ENCODE measurements at regions not wholly inside any gene's neighbourhood (a gene's known extent, or its start where the extent isn't known, plus 50 kb on each side); places are given as distances from the start of the nearest gene placed in this dataset.

GRCh38 chrX:3192835-3193234 lies 151.6 kb downstream of the ARSF start:
- POLR2A ChIA-PET, result no interaction called here
- intact Hi-C loops (cut with micrococcal nuclease; ENCODE audit: unreplicated experiment), result no loop called here
- TF ChIP-seq TCF7L2 (IDR thresholded peaks at IDR 0.05; ENCODE audit: low read depth, low read length), result no peak
- DNase-seq (ENCODE audit: low read depth, low spot score), result no peak
- Histone ChIP-seq H3K27me3 (ENCODE audit: control insufficient read depth, insufficient read depth, low read length) (no peaks in the 10 kb centered on the region), H3K9me3 (ENCODE audit: control insufficient read depth, insufficient read depth, low read depth, low read length) (no peaks in the 10 kb centered on the region), H3K27ac (ENCODE audit: low read length) (no peak overlapping the region), H3K4me3 (ENCODE audit: low read depth in 2 of 2, low read length in 2 of 2) (no peak overlapping the region), H3K4me1 (ENCODE audit: control insufficient read depth, insufficient read depth, low read length) (no peaks in the 10 kb centered on the region), H3K36me3 (ENCODE audit: control insufficient read depth, insufficient read depth, low read length) (no peaks in the 10 kb centered on the region)
- CTCF ChIA-PET, result no interaction called here
- ATAC-seq, result no peak
- no TSS peak for BruUV-seq (replicated peaks)
- in situ Hi-C loops (cut with HindIII; ENCODE audit: low pct_unique_long_range_greater_than_20kb, low sequenced_read_pairs), result no loop called here

GRCh38 chrX:3191796-3192195 lies 150.5 kb downstream of the ARSF start:
- no peak overlapping the region for H3K27ac ChIP-seq (ENCODE audit: low read length)
- ChIA-PET POLR2A (no interaction called here), CTCF (no interaction called here)
- no peak overlapping the region for H3K4me3 ChIP-seq (ENCODE audit: low read depth in 2 of 2, low read length in 2 of 2)
- H3K27me3 ChIP-seq (ENCODE audit: control insufficient read depth, insufficient read depth, low read length), result no peaks in the 10 kb centered on the region
- intact Hi-C loops (cut with micrococcal nuclease; ENCODE audit: unreplicated experiment), result no loop called here
- H3K36me3 ChIP-seq (ENCODE audit: control insufficient read depth, insufficient read depth, low read length), result no peaks in the 10 kb centered on the region
- ATAC-seq (no peak), DNase-seq (ENCODE audit: low read depth, low spot score) (no peak)
- H3K4me1 ChIP-seq (ENCODE audit: control insufficient read depth, insufficient read depth, low read length), result no peaks in the 10 kb centered on the region
- no peaks in the 10 kb centered on the region for H3K9me3 ChIP-seq (ENCODE audit: control insufficient read depth, insufficient read depth, low read depth, low read length)
- BruUV-seq (replicated peaks), result no TSS peak
- TF ChIP-seq REST (IDR thresholded peaks at IDR 0.05; ENCODE audit: insufficient read depth in 1 of 2, low read depth in 2 of 2, low read length in 1 of 2) (no peak), TCF7L2 (IDR thresholded peaks at IDR 0.05; ENCODE audit: low read depth, low read length) (no peak), SIN3A (IDR thresholded peaks at IDR 0.05; ENCODE audit: borderline replicate concordance, insufficient read depth, low read depth, low read length) (no peak), POLR2AphosphoS5 (IDR thresholded peaks at IDR 0.05; ENCODE audit: low read depth, low read length) (no peak)
- TF ChIP-seq, protein P1, sequence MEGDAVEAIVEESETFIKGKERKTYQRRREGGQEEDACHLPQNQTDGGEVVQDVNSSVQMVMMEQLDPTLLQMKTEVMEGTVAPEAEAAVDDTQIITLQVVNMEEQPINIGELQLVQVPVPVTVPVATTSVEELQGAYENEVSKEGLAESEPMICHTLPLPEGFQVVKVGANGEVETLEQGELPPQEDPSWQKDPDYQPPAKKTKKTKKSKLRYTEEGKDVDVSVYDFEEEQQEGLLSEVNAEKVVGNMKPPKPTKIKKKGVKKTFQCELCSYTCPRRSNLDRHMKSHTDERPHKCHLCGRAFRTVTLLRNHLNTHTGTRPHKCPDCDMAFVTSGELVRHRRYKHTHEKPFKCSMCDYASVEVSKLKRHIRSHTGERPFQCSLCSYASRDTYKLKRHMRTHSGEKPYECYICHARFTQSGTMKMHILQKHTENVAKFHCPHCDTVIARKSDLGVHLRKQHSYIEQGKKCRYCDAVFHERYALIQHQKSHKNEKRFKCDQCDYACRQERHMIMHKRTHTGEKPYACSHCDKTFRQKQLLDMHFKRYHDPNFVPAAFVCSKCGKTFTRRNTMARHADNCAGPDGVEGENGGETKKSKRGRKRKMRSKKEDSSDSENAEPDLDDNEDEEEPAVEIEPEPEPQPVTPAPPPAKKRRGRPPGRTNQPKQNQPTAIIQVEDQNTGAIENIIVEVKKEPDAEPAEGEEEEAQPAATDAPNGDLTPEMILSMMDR (IDR thresholded peaks at IDR 0.05), result no peak
- in situ Hi-C loops (cut with HindIII; ENCODE audit: low pct_unique_long_range_greater_than_20kb, low sequenced_read_pairs), result no loop called here

GRCh38 chrX:3191201-3191600 lies 149.9 kb downstream of the ARSF start:
- no peaks in the 10 kb centered on the region for H3K36me3 ChIP-seq (ENCODE audit: control insufficient read depth, insufficient read depth, low read length)
- POLR2A ChIA-PET, result no interaction called here
- no peaks in the 10 kb centered on the region for H3K4me1 ChIP-seq (ENCODE audit: control insufficient read depth, insufficient read depth, low read length)
- ATAC-seq (no peak), DNase-seq (ENCODE audit: low read depth, low spot score) (no peak)
- intact Hi-C loops (cut with micrococcal nuclease; ENCODE audit: unreplicated experiment), result no loop called here
- in situ Hi-C loops (cut with HindIII; ENCODE audit: low pct_unique_long_range_greater_than_20kb, low sequenced_read_pairs), result no loop called here
- H3K9me3 ChIP-seq (ENCODE audit: control insufficient read depth, insufficient read depth, low read depth, low read length), result no peaks in the 10 kb centered on the region
- BruUV-seq (replicated peaks), result no TSS peak
- H3K27ac ChIP-seq (ENCODE audit: low read length), result no peak overlapping the region
- no peak for TF ChIP-seq TCF7L2 (IDR thresholded peaks at IDR 0.05; ENCODE audit: low read depth, low read length)
- TF ChIP-seq POLR2AphosphoS5 (IDR thresholded peaks at IDR 0.05; ENCODE audit: low read depth, low read length), result no peak
- no peak for TF ChIP-seq REST (IDR thresholded peaks at IDR 0.05; ENCODE audit: insufficient read depth in 1 of 2, low read depth in 2 of 2, low read length in 1 of 2)
- TF ChIP-seq, protein P1 (IDR thresholded peaks at IDR 0.05), result no peak
- no peak for TF ChIP-seq SIN3A (IDR thresholded peaks at IDR 0.05; ENCODE audit: borderline replicate concordance, insufficient read depth, low read depth, low read length)
- CTCF ChIA-PET, result no interaction called here
- H3K27me3 ChIP-seq (ENCODE audit: control insufficient read depth, insufficient read depth, low read length), result no peaks in the 10 kb centered on the region
- no peak overlapping the region for H3K4me3 ChIP-seq (ENCODE audit: low read depth in 2 of 2, low read length in 2 of 2)

All from Panc1 (cell line).